SK-N-SH (cell line): ENCODE measurements at regions not wholly inside any gene's neighbourhood (a gene's known extent, or its start where the extent isn't known, plus 50 kb on each side); places are given as distances from the start of the nearest gene placed in this dataset.

Experiments
- CTCF ChIA-PET: fragments of 300-600, 350-600 bp; formaldehyde crosslinking; extraction: SDS; loops from one replicate; lab custom pipeline; 2021; lab: Yijun Ruan, JAX
- POLR2A ChIA-PET: fragments of 350-600 bp; sonication (Branson Sonifier 250); formaldehyde crosslinking; extraction: SDS; loops from one replicate; lab custom pipeline; 2020; ENCODE audit warnings: antibody characterized with exemption, inconsistent platforms; lab: Yijun Ruan, JAX
- DNase-seq: peaks from one replicate; pipeline ENCODE4 v3.0.0; 2012
- H2AFZ ChIP-seq: fragments of 200-600 bp; sonication (generic); 2 replicates; pipeline ENCODE4 v1.8.1; 2016; ENCODE audit warnings: antibody characterized with exemption, mild to moderate bottlenecking, low read depth
- H3F3A ChIP-seq: fragments of 200-600 bp; sonication (generic); replicated peaks from 2 replicates; pipeline ENCODE3; 2016; ENCODE audit warnings: antibody characterized with exemption, mild to moderate bottlenecking; ENCODE audit not compliant: insufficient read depth
- H3K27ac ChIP-seq, 2 experiments: fragments of 200-500 bp in 1 of 2; fragments of 200-600 bp in 1 of 2; sonication (Bioruptor generic) in 1 of 2; sonication (generic), shearing (Covaris generic) in 1 of 2; 2 replicates each; pipeline versions ENCODE4 v1.5.1 to v1.6.1; 2014 to 2016; ENCODE audit warnings: low read depth in 2 of 2, inconsistent platforms in 1 of 2, low read length in 1 of 2, mild to moderate bottlenecking in 1 of 2, mixed read lengths in 1 of 2
- H3K27me3 ChIP-seq: fragments of 200-600 bp; sonication (generic), shearing (Covaris generic); 2 replicates; pipeline ENCODE4 v1.6.1; 2016; ENCODE audit warnings: mixed run types; ENCODE audit not compliant: insufficient read depth
- H3K36me3 ChIP-seq, 2 experiments: fragments of 200-500 bp in 1 of 2; fragments of 200-600 bp in 1 of 2; sonication (Bioruptor generic) in 1 of 2; sonication (generic) in 1 of 2; replicated peaks in 1 of 2; 2 replicates each; pipeline versions ENCODE3 to v1.5.1; 2014 to 2016; ENCODE audit warnings: low read length in 1 of 2, mild to moderate bottlenecking in 1 of 2; ENCODE audit not compliant: insufficient read depth in 2 of 2, control insufficient read depth in 1 of 2
- H3K4me1 ChIP-seq, 2 experiments: fragments of 200-500 bp in 1 of 2; fragments of 200-600 bp in 1 of 2; sonication (Bioruptor generic) in 1 of 2; sonication (generic), shearing (Covaris generic) in 1 of 2; 2 replicates each; pipeline versions ENCODE4 v1.5.1 to v1.6.1; 2014 to 2016; ENCODE audit warnings: low read depth in 1 of 2, low read length in 1 of 2, mixed run types in 1 of 2; ENCODE audit not compliant: insufficient read depth in 2 of 2, control insufficient read depth in 1 of 2
- H3K4me2 ChIP-seq: fragments of 200-600 bp; sonication (generic), shearing (Covaris generic); 2 replicates; pipeline ENCODE4 v1.6.1; 2017; ENCODE audit warnings: mixed run types
- H3K4me3 ChIP-seq, 2 experiments: fragments of 200-500 bp in 1 of 2; fragments of 200-600 bp in 1 of 2; sonication (Bioruptor generic) in 1 of 2; sonication (generic), shearing (Covaris generic) in 1 of 2; 2 replicates each; pipeline versions ENCODE4 v1.5.1 to v1.8.1; 2014 to 2016; ENCODE audit warnings: low read depth in 2 of 2, inconsistent platforms in 1 of 2, low read length in 1 of 2, mild to moderate bottlenecking in 1 of 2, mixed read lengths in 1 of 2, moderate library complexity in 1 of 2
- H3K79me2 ChIP-seq: fragments of 200-600 bp; sonication (generic); 2 replicates; pipeline ENCODE4 v1.8.1; 2017; ENCODE audit warnings: mild to moderate bottlenecking; ENCODE audit not compliant: insufficient read depth
- H3K9ac ChIP-seq: fragments of 200-600 bp; sonication (generic); 2 replicates; pipeline ENCODE4 v1.6.1; 2017; ENCODE audit warnings: mixed run types
- H3K9me2 ChIP-seq: fragments of 200-600 bp; sonication (generic); 2 replicates; pipeline ENCODE4 v1.6.1; 2017; ENCODE audit warnings: mixed run types
- H3K9me3 ChIP-seq: fragments of 200-600 bp; sonication (generic); 2 replicates; pipeline ENCODE4 v1.6.1; 2017; ENCODE audit warnings: mixed run types, mild to moderate bottlenecking, moderate library complexity
- H4K20me1 ChIP-seq: fragments of 200-600 bp; sonication (generic); 2 replicates; pipeline ENCODE4 v1.6.1; 2017; ENCODE audit warnings: mild to moderate bottlenecking, mixed run types; ENCODE audit not compliant: insufficient read depth
- CHD2 ChIP-seq: fragments of 150-350 bp; IDR thresholded peaks from 2 replicates; pipeline ENCODE4 v1.6.1; 2018; ENCODE audit warnings: low read length; ENCODE audit not compliant: partially characterized antibody
- ELF1 ChIP-seq: IDR thresholded peaks from 2 replicates; pipeline ENCODE4 v1.4.0; 2012
- EP300 ChIP-seq, 2 experiments: IDR thresholded peaks; 2 replicates each; pipeline versions ENCODE4 v1.4.0 to v1.6.1; 2012; ENCODE audit warnings: borderline replicate concordance in 1 of 2, low read depth in 1 of 2, low read length in 1 of 2
- EZH2phosphoT487 ChIP-seq: fragments of 200-600 bp; sonication (generic); IDR thresholded peaks from 2 replicates; pipeline ENCODE4 v1.6.1; 2017; ENCODE audit warnings: low read depth, mixed run types, mild to moderate bottlenecking, antibody characterized with exemption, moderate library complexity, borderline replicate concordance
- FOSL2 ChIP-seq: IDR thresholded peaks from 2 replicates; pipeline ENCODE4 v1.4.0; 2012; ENCODE audit warnings: low read depth, mild to moderate bottlenecking, moderate library complexity, borderline replicate concordance
- FOXM1 ChIP-seq: IDR thresholded peaks from 2 replicates; pipeline ENCODE4 v1.4.0; 2012; ENCODE audit warnings: low read depth, mild to moderate bottlenecking
- GABPA ChIP-seq: IDR thresholded peaks from 2 replicates; pipeline ENCODE4 v1.4.0; 2012; ENCODE audit warnings: low read depth, mild to moderate bottlenecking
- MEF2A ChIP-seq: IDR thresholded peaks from 2 replicates; pipeline ENCODE4 v1.4.0; 2012; ENCODE audit warnings: low read depth, borderline replicate concordance
- NFIC ChIP-seq: IDR thresholded peaks from 2 replicates; pipeline ENCODE4 v1.4.0; 2012; ENCODE audit warnings: borderline replicate concordance
- NRF1 ChIP-seq: IDR thresholded peaks from 2 replicates; pipeline ENCODE4 v1.6.1; 2012; ENCODE audit warnings: low read depth, mild to moderate bottlenecking, low read length
- RAD21 ChIP-seq: IDR thresholded peaks from 2 replicates; pipeline ENCODE4 v1.6.1; 2012; ENCODE audit warnings: mild to moderate bottlenecking, low read length
- RCOR1 ChIP-seq: fragments of 150-350 bp; IDR thresholded peaks from 2 replicates; pipeline ENCODE4 v1.6.1; 2017; ENCODE audit warnings: antibody characterized with exemption, low read length
- RXRA ChIP-seq: IDR thresholded peaks from 2 replicates; pipeline ENCODE4 v1.4.0; 2012; ENCODE audit warnings: low read depth, mild to moderate bottlenecking, borderline replicate concordance
- SMC3 ChIP-seq: IDR thresholded peaks from 2 replicates; pipeline ENCODE4 v1.6.1; 2012; ENCODE audit warnings: low read depth, low read length, improper control_type of control experiment
- TEAD4 ChIP-seq: IDR thresholded peaks from 2 replicates; pipeline ENCODE4 v1.4.0; 2012; ENCODE audit warnings: mild to moderate bottlenecking, borderline replicate concordance; ENCODE audit not compliant: insufficient read depth
- WGBS: methylation state at CpG from one replicate; pipeline ENCODE4 v1.1.6; 2017; ENCODE audit warnings: low lambda C conversion rate; 5-methylcytosine and 5-hydroxymethylcytosine counted together
- TF ChIP-seq, protein P1 (sequence below): IDR thresholded peaks from 2 replicates; pipeline ENCODE4 v1.6.1; 2012; ENCODE audit warnings: mild to moderate bottlenecking, low read depth, low read length, moderate library complexity
- TF ChIP-seq, protein P2 (sequence below): IDR thresholded peaks from 2 replicates; pipeline ENCODE4; 2012
- TF ChIP-seq, protein P3 (sequence below): fragments of 150-350 bp; IDR thresholded peaks from 2 replicates; pipeline ENCODE4 v1.6.1; 2016; ENCODE audit warnings: mild to moderate bottlenecking, low read depth, low read length

DNA sequence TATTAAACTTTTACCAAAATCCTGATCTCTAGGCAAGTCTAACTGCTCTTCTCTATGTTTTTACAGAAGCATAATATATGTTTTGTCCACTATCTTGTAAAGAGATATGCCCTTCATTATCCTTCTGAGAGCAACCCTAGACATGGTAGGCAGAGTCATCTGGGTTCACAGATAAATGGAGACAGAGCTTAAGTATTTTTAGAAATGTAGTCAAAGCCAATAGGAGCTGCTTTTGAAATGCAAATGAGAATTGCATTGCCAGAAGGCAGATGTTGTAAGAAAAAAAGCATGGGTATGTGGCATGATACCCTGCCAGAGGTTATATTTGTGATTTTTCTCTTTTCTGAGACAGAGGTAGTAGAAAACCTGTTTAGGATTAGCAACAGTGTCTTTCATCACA, 964.8 kb downstream of the SORCS3 start (continued):
- TF ChIP-seq, protein P1, sequence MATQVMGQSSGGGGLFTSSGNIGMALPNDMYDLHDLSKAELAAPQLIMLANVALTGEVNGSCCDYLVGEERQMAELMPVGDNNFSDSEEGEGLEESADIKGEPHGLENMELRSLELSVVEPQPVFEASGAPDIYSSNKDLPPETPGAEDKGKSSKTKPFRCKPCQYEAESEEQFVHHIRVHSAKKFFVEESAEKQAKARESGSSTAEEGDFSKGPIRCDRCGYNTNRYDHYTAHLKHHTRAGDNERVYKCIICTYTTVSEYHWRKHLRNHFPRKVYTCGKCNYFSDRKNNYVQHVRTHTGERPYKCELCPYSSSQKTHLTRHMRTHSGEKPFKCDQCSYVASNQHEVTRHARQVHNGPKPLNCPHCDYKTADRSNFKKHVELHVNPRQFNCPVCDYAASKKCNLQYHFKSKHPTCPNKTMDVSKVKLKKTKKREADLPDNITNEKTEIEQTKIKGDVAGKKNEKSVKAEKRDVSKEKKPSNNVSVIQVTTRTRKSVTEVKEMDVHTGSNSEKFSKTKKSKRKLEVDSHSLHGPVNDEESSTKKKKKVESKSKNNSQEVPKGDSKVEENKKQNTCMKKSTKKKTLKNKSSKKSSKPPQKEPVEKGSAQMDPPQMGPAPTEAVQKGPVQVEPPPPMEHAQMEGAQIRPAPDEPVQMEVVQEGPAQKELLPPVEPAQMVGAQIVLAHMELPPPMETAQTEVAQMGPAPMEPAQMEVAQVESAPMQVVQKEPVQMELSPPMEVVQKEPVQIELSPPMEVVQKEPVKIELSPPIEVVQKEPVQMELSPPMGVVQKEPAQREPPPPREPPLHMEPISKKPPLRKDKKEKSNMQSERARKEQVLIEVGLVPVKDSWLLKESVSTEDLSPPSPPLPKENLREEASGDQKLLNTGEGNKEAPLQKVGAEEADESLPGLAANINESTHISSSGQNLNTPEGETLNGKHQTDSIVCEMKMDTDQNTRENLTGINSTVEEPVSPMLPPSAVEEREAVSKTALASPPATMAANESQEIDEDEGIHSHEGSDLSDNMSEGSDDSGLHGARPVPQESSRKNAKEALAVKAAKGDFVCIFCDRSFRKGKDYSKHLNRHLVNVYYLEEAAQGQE: no peak
- TF ChIP-seq MEF2A (no peak), RXRA (no peak), NRF1 (no peak)

DNA sequence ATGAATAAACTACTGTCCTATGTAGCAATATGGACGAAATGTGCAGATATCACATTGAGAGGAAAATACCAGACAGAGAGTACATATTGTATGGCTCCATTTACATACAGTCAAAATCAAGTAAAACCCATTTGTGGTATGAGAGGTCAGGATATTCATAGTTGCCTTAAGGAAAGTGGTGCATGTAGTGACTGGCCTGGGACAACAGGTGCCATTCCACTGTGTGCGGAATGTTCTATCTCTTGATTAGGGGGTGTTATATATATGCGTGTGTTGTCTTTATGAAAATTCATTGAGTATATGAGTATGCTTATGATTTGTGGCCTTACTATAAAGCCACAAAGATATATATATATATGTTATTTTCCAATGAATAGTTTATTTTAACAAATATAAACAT, 964.0 kb downstream of the SORCS3 start:
- ChIA-PET CTCF (no interaction called here), POLR2A (no interaction called here)

More for the DNA sequence above, 964.0 kb downstream of the SORCS3 start:
- H3K4me3 ChIP-seq: no peak overlapping the region
- H4K20me1 ChIP-seq: no peaks in the 10 kb centered on the region
- DNase-seq: no peak
- no peak overlapping the region for H3K4me2 ChIP-seq
- H3K79me2 ChIP-seq: no peaks in the 10 kb centered on the region
- H3K4me1 ChIP-seq: no peaks in the 10 kb centered on the region
- no peaks in the 10 kb centered on the region for H3F3A ChIP-seq
- WGBS: 57% methylated on average over 3 of the region's 3 CpGs
- no peak for TF ChIP-seq GABPA
- no peak for TF ChIP-seq EZH2phosphoT487
- TF ChIP-seq, protein P2, sequence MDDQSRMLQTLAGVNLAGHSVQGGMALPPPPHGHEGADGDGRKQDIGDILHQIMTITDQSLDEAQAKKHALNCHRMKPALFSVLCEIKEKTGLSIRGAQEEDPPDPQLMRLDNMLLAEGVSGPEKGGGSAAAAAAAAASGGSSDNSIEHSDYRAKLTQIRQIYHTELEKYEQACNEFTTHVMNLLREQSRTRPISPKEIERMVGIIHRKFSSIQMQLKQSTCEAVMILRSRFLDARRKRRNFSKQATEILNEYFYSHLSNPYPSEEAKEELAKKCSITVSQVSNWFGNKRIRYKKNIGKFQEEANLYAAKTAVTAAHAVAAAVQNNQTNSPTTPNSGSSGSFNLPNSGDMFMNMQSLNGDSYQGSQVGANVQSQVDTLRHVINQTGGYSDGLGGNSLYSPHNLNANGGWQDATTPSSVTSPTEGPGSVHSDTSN: no peak
- TF ChIP-seq TEAD4: no peak
- no peak for TF ChIP-seq FOXM1
- TF ChIP-seq CHD2: no peak
- TF ChIP-seq FOSL2: no peak
- no peak for TF ChIP-seq SMC3
- TF ChIP-seq NFIC: no peak
- TF ChIP-seq MEF2A: no peak
- TF ChIP-seq RAD21: no peak
- no peak for TF ChIP-seq EP300 (IDR thresholded peaks at IDR 0.05; ENCODE audit: borderline replicate concordance in 1 of 2, low read depth in 1 of 2, low read length in 1 of 2)
- TF ChIP-seq, protein P3, sequence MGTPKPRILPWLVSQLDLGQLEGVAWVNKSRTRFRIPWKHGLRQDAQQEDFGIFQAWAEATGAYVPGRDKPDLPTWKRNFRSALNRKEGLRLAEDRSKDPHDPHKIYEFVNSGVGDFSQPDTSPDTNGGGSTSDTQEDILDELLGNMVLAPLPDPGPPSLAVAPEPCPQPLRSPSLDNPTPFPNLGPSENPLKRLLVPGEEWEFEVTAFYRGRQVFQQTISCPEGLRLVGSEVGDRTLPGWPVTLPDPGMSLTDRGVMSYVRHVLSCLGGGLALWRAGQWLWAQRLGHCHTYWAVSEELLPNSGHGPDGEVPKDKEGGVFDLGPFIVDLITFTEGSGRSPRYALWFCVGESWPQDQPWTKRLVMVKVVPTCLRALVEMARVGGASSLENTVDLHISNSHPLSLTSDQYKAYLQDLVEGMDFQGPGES: no peak
- TF ChIP-seq ELF1: no peak
- TF ChIP-seq RCOR1: no peak
- H2AFZ ChIP-seq: no peak overlapping the region
- H3K9me3 ChIP-seq: no peaks in the 10 kb centered on the region
- no peaks in the 10 kb centered on the region for H3K9me2 ChIP-seq
- H3K27me3 ChIP-seq: no peaks in the 10 kb centered on the region
- H3K36me3 ChIP-seq: no peaks in the 10 kb centered on the region
- H3K9ac ChIP-seq: no peak overlapping the region
- H3K27ac ChIP-seq: no peak overlapping the region
